ENCODE measurements at regions not wholly inside any gene's neighbourhood (a gene's known extent, or its start where the extent isn't known, plus 50 kb on each side); places are given as distances from the start of the nearest gene placed in this dataset.
A peak's percentile ranks its signal among the peaks of the same experiment; 100 is the strongest.

DNA sequence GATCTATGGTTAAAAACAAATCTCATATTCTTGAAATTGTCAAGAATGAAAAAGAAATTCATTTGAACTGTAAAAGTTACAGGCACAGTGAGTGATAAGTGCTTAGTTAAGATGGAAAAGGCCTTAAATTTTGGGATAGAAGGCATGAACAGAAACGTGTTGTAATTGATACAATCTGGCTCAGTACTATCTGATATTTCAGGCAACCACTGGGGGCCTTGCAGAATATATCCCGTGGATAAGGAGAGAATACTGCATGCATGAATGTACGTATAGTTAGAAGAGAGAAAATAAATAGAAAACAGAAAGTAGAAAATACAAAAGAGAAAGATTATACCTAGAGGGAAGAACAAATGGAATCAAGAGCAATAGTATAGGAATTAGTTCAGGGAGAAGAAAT lies 741.4 kb upstream of the CCDC54 start:
- no peak for TF ChIP-seq CTCF (conservative IDR thresholded peaks at IDR 0.05)
- no peaks in the 10 kb centered on the region for H3K9me3 ChIP-seq (ENCODE audit: control insufficient read depth, low read length)
- H3K9ac ChIP-seq (ENCODE audit: extremely low read depth, low read length, poor library complexity, severe bottlenecking) = no peak overlapping the region
- H3K27ac Mint-ChIP-seq = no peak overlapping the region
- no peak overlapping the region for H3K4me3 ChIP-seq (ENCODE audit: low read length)
- H3K27me3 Mint-ChIP-seq (ENCODE audit: insufficient read depth) = no peaks in the 10 kb centered on the region
- no peaks in the 10 kb centered on the region for H3K36me3 Mint-ChIP-seq (ENCODE audit: low read depth)
- 87 to 90% methylated on average over 3 of the region's 3 CpGs for WGBS, 2 experiments (ENCODE audit: insufficient coverage in 1 of 2, insufficient read length in 1 of 2)
- DNase-seq = no peak
- H3K9me3 Mint-ChIP-seq = no peaks in the 10 kb centered on the region
- H3K27me3 ChIP-seq (ENCODE audit: control insufficient read depth, insufficient read depth, low read length, poor library complexity, severe bottlenecking) = no peaks in the 10 kb centered on the region
- no peak overlapping the region for H3K27ac ChIP-seq (ENCODE audit: low read depth, low read length)
- no peaks in the 10 kb centered on the region for H3K4me1 Mint-ChIP-seq
- H3K4me3 Mint-ChIP-seq = no peak overlapping the region
- H3K4me1 ChIP-seq (ENCODE audit: control insufficient read depth, insufficient read depth, low read length) = no peaks in the 10 kb centered on the region
- no peaks in the 10 kb centered on the region for H3K36me3 ChIP-seq (ENCODE audit: control insufficient read depth, insufficient read depth, low read length)

DNA sequence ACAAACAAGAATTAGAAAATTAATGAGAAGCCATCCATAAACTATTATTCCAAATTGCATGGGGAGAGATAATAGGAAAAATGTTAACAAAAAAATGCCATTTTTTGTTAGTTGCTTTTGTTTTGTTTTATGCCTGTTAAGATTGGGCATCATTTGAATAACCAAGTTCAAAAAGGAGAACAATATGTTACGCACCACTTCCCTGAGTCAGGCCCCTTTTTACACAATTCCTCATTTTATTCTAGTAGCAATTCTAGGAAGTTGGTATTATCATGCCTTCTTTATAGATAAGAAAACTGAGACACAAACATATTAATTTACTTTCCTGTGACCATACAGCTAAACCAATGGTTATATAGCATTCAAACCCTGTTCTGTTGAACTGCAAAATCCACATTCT lies 736.9 kb upstream of the CCDC54 start:
- no peak for DNase-seq
- Histone ChIP-seq H3K27me3 (ENCODE audit: control insufficient read depth, insufficient read depth, low read length, poor library complexity, severe bottlenecking) (no peaks in the 10 kb centered on the region), H3K4me1 (ENCODE audit: control insufficient read depth, insufficient read depth, low read length) (no peaks in the 10 kb centered on the region), H3K4me3 (ENCODE audit: low read length) (no peak overlapping the region), H3K9ac (ENCODE audit: extremely low read depth, low read length, poor library complexity, severe bottlenecking) (no peak overlapping the region), H3K27ac (ENCODE audit: low read depth, low read length) (no peak overlapping the region), H3K36me3 (ENCODE audit: control insufficient read depth, insufficient read depth, low read length) (no peaks in the 10 kb centered on the region), H3K9me3 (ENCODE audit: control insufficient read depth, low read length) (peaks cover 21% of the 10 kb centered on the region)
- TF ChIP-seq CTCF (conservative IDR thresholded peaks at IDR 0.05) = no peak
- no peak overlapping the region for H3K4me3 Mint-ChIP-seq
- peaks cover 24% of the 10 kb centered on the region for H3K9me3 Mint-ChIP-seq
- no peak overlapping the region for H3K27ac Mint-ChIP-seq
- H3K4me1 Mint-ChIP-seq = peaks cover 8% of the 10 kb centered on the region
- H3K36me3 Mint-ChIP-seq (ENCODE audit: low read depth) = peaks cover 9% of the 10 kb centered on the region
- peaks cover 3% of the 10 kb centered on the region for H3K27me3 Mint-ChIP-seq (ENCODE audit: insufficient read depth)
- WGBS, 2 experiments (ENCODE audit: insufficient coverage in 1 of 2, insufficient read length in 1 of 2) = 100% methylated on average over 1 of the region's 1 CpG; no CpG with 5 or more reads in 1 of the 2 experiments

- no peak overlapping the region for H3K4me3 Mint-ChIP-seq
- H3K4me1 ChIP-seq (ENCODE audit: control insufficient read depth, insufficient read depth, low read length) = no peaks in the 10 kb centered on the region
- peaks cover 24% of the 10 kb centered on the region for H3K9me3 Mint-ChIP-seq
- peaks cover 3% of the 10 kb centered on the region for H3K27me3 Mint-ChIP-seq (ENCODE audit: insufficient read depth)
- no peak overlapping the region for H3K27ac Mint-ChIP-seq
- peak; percentile 41 for TF ChIP-seq CTCF (conservative IDR thresholded peaks at IDR 0.05)
- peaks cover 8% of the 10 kb centered on the region for H3K4me1 Mint-ChIP-seq
- H3K9me3 ChIP-seq (ENCODE audit: control insufficient read depth, low read length) = peaks cover 28% of the 10 kb centered on the region
- no peak for DNase-seq
- peaks cover 9% of the 10 kb centered on the region for H3K36me3 Mint-ChIP-seq (ENCODE audit: low read depth)
- H3K9ac ChIP-seq (ENCODE audit: extremely low read depth, low read length, poor library complexity, severe bottlenecking) = no peak overlapping the region
- H3K4me3 ChIP-seq (ENCODE audit: low read length) = no peak overlapping the region
- H3K27ac ChIP-seq (ENCODE audit: low read depth, low read length) = no peak overlapping the region
- no peaks in the 10 kb centered on the region for H3K27me3 ChIP-seq (ENCODE audit: control insufficient read depth, insufficient read depth, low read length, poor library complexity, severe bottlenecking)
- H3K36me3 ChIP-seq (ENCODE audit: control insufficient read depth, insufficient read depth, low read length) = no peaks in the 10 kb centered on the region
Measured at GRCh38 chr3:106642161-106642560, 735.1 kb upstream of the CCDC54 start.

Measured in endodermal cell (in vitro differentiated cells).